H9 (cell line): ENCODE measurements at regions not wholly inside any gene's neighbourhood (a gene's known extent, or its start where the extent isn't known, plus 50 kb on each side); places are given as distances from the start of the nearest gene placed in this dataset.

Source experiments
- DNase-seq: peaks from one replicate; pipeline ENCODE4 v3.0.0-alpha.2; 2017
- H2AFZ ChIP-seq: one replicate; pipeline ENCODE4 v1.6.1; 2013; ENCODE audit warnings: mild to moderate bottlenecking, low read length, control low read depth, moderate library complexity
- H2AK5ac ChIP-seq: 2 replicates; pipeline ENCODE4 v1.6.1; 2013; ENCODE audit warnings: low read length, control low read depth, mixed read lengths; ENCODE audit not compliant: insufficient read length
- H2BK120ac ChIP-seq: one replicate; pipeline ENCODE4 v1.6.1; 2013; ENCODE audit warnings: low read depth, mild to moderate bottlenecking, low read length, control low read depth, inconsistent platforms; ENCODE audit not compliant: poor library complexity, severe bottlenecking
- H2BK12ac ChIP-seq: 2 replicates; pipeline ENCODE4 v1.6.1; 2013; ENCODE audit warnings: low read length, control low read depth, mixed read lengths, low read depth; ENCODE audit not compliant: insufficient read length
- H2BK15ac ChIP-seq: 2 replicates; pipeline ENCODE4 v1.6.1; 2013; ENCODE audit warnings: low read depth, low read length, control low read depth
- H2BK20ac ChIP-seq: one replicate; pipeline ENCODE4 v1.6.1; 2013; ENCODE audit warnings: low read depth, mild to moderate bottlenecking, low read length, control low read depth, inconsistent platforms; ENCODE audit not compliant: poor library complexity, severe bottlenecking
- H2BK5ac ChIP-seq: 2 replicates; pipeline ENCODE4 v1.6.1; 2013; ENCODE audit warnings: low read length, control low read depth, mixed read lengths; ENCODE audit not compliant: insufficient read length
- H3K14ac ChIP-seq: 2 replicates; pipeline ENCODE4 v1.6.1; 2013; ENCODE audit warnings: low read length, control low read depth; ENCODE audit not compliant: insufficient read depth
- H3K18ac ChIP-seq: 2 replicates; pipeline ENCODE4 v1.6.1; 2013; ENCODE audit warnings: low read depth, mild to moderate bottlenecking, mixed read lengths, low read length, control low read depth; ENCODE audit not compliant: insufficient read length
- H3K23ac ChIP-seq: 2 replicates; pipeline ENCODE4 v1.6.1; 2013; ENCODE audit warnings: low read length, control low read depth, mixed read lengths, low read depth; ENCODE audit not compliant: insufficient read length
- H3K23me2 ChIP-seq: 2 replicates; pipeline ENCODE4 v1.6.1; 2013; ENCODE audit warnings: low read depth, mild to moderate bottlenecking, mixed read lengths, low read length, control low read depth; ENCODE audit not compliant: insufficient read length, poor library complexity, severe bottlenecking
- H3K27ac ChIP-seq: 2 replicates; pipeline ENCODE4 v1.5.1; 2013; ENCODE audit warnings: low read length, control low read depth, mixed read lengths, low read depth; ENCODE audit not compliant: insufficient read length
- H3K27me3 ChIP-seq: 2 replicates; pipeline ENCODE4 v1.6.1; 2013; ENCODE audit warnings: low read length, control low read depth, inconsistent platforms; ENCODE audit not compliant: insufficient read depth
- H3K4ac ChIP-seq: 2 replicates; pipeline ENCODE4 v1.6.1; 2013; ENCODE audit warnings: low read depth, mild to moderate bottlenecking, control low read depth, inconsistent platforms, low read length, moderate library complexity
- H3K4me1 ChIP-seq: 2 replicates; pipeline ENCODE4 v1.6.1; 2013; ENCODE audit warnings: low read length, control low read depth, inconsistent platforms; ENCODE audit not compliant: insufficient read depth
- H3K4me2 ChIP-seq: 2 replicates; pipeline ENCODE4 v1.6.1; 2013; ENCODE audit warnings: low read length, control low read depth, mixed read lengths; ENCODE audit not compliant: insufficient read length, insufficient read depth
- H3K56ac ChIP-seq: 2 replicates; pipeline ENCODE4 v1.6.1; 2013; ENCODE audit warnings: low read depth, mild to moderate bottlenecking, mixed read lengths, low read length, control low read depth; ENCODE audit not compliant: insufficient read length
- H3K79me1 ChIP-seq: 2 replicates; pipeline ENCODE4 v1.6.1; 2013; ENCODE audit warnings: low read depth, mild to moderate bottlenecking, moderate library complexity, low read length, control low read depth, inconsistent platforms; ENCODE audit not compliant: insufficient read depth, poor library complexity, severe bottlenecking
- H3K79me2 ChIP-seq: 2 replicates; pipeline ENCODE4 v1.6.1; 2013; ENCODE audit warnings: low read length, control low read depth, inconsistent platforms; ENCODE audit not compliant: insufficient read depth
- H3K9ac ChIP-seq: 2 replicates; pipeline ENCODE4 v1.6.1; 2013; ENCODE audit warnings: low read length, control low read depth, mixed read lengths; ENCODE audit not compliant: insufficient read length; ENCODE audit errors: extremely low read depth
- H3K9me3 ChIP-seq: one replicate; pipeline ENCODE4 v1.6.1; 2013; ENCODE audit warnings: low read depth, low read length, inconsistent platforms; ENCODE audit not compliant: control insufficient read depth
- H3T11ph ChIP-seq: one replicate; pipeline ENCODE4 v1.6.1; 2013; ENCODE audit warnings: mild to moderate bottlenecking, low read length, control low read depth, inconsistent platforms
- H4K20me1 ChIP-seq: one replicate; pipeline ENCODE4 v1.6.1; 2013; ENCODE audit not compliant: control insufficient read depth, insufficient read length, insufficient read depth
- H4K5ac ChIP-seq: 2 replicates; pipeline ENCODE4 v1.6.1; 2013; ENCODE audit warnings: low read depth, mild to moderate bottlenecking, mixed read lengths, low read length, control low read depth; ENCODE audit not compliant: insufficient read length
- H4K8ac ChIP-seq: replicated peaks from 2 replicates; pipeline ENCODE4 v1.6.1; 2013; ENCODE audit warnings: low read length, control low read depth, mixed read lengths, low read depth; ENCODE audit not compliant: insufficient read length
- H4K91ac ChIP-seq: 2 replicates; pipeline ENCODE4 v1.6.1; 2013; ENCODE audit warnings: low read depth, mild to moderate bottlenecking, moderate library complexity, mixed read lengths, low read length, control low read depth; ENCODE audit not compliant: insufficient read length
- H3K27ac Mint-ChIP-seq, 3 experiments: 2 replicates in 2 of 3; 3 replicates in 1 of 3; pipeline ENCODE4 v1.8.0; 2020 to 2021; ENCODE audit warnings: mixed read lengths in 3 of 3, mild to moderate bottlenecking in 1 of 3, moderate library complexity in 1 of 3
- H3K27me3 Mint-ChIP-seq: 2 replicates; pipeline ENCODE4 v1.8.0; 2021; ENCODE audit warnings: low read depth, mild to moderate bottlenecking, moderate library complexity, mixed read lengths
- H3K36me3 Mint-ChIP-seq, 3 experiments: 2 replicates in 2 of 3; 3 replicates in 1 of 3; pipeline ENCODE4 v1.8.0; 2020 to 2021; ENCODE audit warnings: low read depth in 3 of 3, mixed read lengths in 3 of 3; ENCODE audit not compliant: insufficient read depth in 1 of 3
- H3K4me1 Mint-ChIP-seq, 2 experiments: 2 replicates each; pipeline ENCODE4 v1.8.0; 2020; ENCODE audit warnings: mixed read lengths in 2 of 2
- H3K4me3 Mint-ChIP-seq, 2 experiments: 2 replicates in 1 of 2; 3 replicates in 1 of 2; pipeline ENCODE4 v1.8.0; 2020 to 2021; ENCODE audit warnings: mild to moderate bottlenecking in 2 of 2, mixed read lengths in 2 of 2, moderate library complexity in 1 of 2
- H3K9me3 Mint-ChIP-seq, 2 experiments: 2 replicates in 1 of 2; 3 replicates in 1 of 2; pipeline ENCODE4 v1.8.0; 2020; ENCODE audit warnings: mild to moderate bottlenecking in 2 of 2, mixed read lengths in 2 of 2, moderate library complexity in 1 of 2
- WGBS: extraction: QIAGEN DNeasy Blood & Tissue Kit; methylation state at CpG from one replicate; pipeline ENCODE4 v1.1.7; 2013; ENCODE audit warnings: missing lambda C conversion rate, low lambda C conversion rate, mixed read lengths; ENCODE audit not compliant: insufficient read length; ENCODE audit errors: extremely low coverage; 5-methylcytosine and 5-hydroxymethylcytosine counted together
- TF ChIP-seq, protein P1 (sequence below): fragments of 200-600 bp; sonication (generic); conservative IDR thresholded peaks from 3 replicates; pipeline ENCODE4 v1.8.0; 2021; ENCODE audit warnings: antibody characterized with exemption, mild to moderate bottlenecking

DNA sequence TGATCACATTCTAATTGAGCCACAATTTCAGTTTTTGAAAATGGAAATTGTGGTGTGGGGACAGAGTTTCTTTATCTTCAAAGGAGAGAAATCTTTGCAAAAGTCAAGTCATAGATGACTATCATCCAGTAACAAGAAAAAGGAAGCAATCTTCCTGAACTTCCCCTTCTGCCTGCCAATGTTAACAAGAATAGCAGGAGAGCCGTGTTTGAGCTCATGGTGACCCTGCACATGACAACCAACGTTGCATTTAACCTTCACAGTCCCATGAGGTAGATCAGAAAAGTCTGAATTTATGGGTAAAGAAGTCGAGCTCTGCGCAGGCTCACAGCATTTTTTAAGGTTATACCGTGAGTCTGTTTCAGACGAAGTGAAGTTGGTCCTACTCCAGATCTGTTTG, 454.9 kb downstream of the LPIN1 start:
- no peak overlapping the region for H3K27ac ChIP-seq
- Mint-ChIP-seq H3K36me3 (peaks cover 0 to 6% (median 0%) of the 10 kb centered on the region in 3 experiments; a peak in 4 of 7 replicates), H3K27me3 (no peaks in the 10 kb centered on the region; the same call in 1 of the 2 replicates), H3K4me1 (peaks cover 11 to 14% of the 10 kb centered on the region in 2 experiments), H3K27ac (no peak overlapping the region), H3K4me3 (no peak overlapping the region), H3K9me3 (peaks cover 5 to 6% of the 10 kb centered on the region in 2 experiments; a peak in 3 of 5 replicates)
- H3K79me2 ChIP-seq: no peaks in the 10 kb centered on the region
- H3K18ac ChIP-seq: no peak overlapping the region
- no peak overlapping the region for H3K9ac ChIP-seq
- no peak overlapping the region for H3K14ac ChIP-seq
- no CpG with 5 or more reads among the region's 6 CpGs for WGBS
- H3K4me2 ChIP-seq: no peak overlapping the region
- no peak for DNase-seq
- no peak overlapping the region for H2BK15ac ChIP-seq
- H4K20me1 ChIP-seq: no peaks in the 10 kb centered on the region
- no peak overlapping the region for H4K8ac ChIP-seq
- H3T11ph ChIP-seq: no peak overlapping the region
- H2BK5ac ChIP-seq: no peak overlapping the region
- H4K91ac ChIP-seq: no peak overlapping the region
- H2BK20ac ChIP-seq: no peak overlapping the region
- H2BK12ac ChIP-seq: no peak overlapping the region
- H2AFZ ChIP-seq: no peak overlapping the region
- H3K79me1 ChIP-seq: no peaks in the 10 kb centered on the region
- H3K4ac ChIP-seq: no peak overlapping the region
- H2AK5ac ChIP-seq: no peak overlapping the region
- H3K23me2 ChIP-seq: no peaks in the 10 kb centered on the region
- no peak overlapping the region for H3K56ac ChIP-seq
- no peak overlapping the region for H4K5ac ChIP-seq
- H3K4me1 ChIP-seq: no peaks in the 10 kb centered on the region; the same call in 1 of the 2 replicates
- H3K27me3 ChIP-seq: no peaks in the 10 kb centered on the region
- TF ChIP-seq, protein P1, sequence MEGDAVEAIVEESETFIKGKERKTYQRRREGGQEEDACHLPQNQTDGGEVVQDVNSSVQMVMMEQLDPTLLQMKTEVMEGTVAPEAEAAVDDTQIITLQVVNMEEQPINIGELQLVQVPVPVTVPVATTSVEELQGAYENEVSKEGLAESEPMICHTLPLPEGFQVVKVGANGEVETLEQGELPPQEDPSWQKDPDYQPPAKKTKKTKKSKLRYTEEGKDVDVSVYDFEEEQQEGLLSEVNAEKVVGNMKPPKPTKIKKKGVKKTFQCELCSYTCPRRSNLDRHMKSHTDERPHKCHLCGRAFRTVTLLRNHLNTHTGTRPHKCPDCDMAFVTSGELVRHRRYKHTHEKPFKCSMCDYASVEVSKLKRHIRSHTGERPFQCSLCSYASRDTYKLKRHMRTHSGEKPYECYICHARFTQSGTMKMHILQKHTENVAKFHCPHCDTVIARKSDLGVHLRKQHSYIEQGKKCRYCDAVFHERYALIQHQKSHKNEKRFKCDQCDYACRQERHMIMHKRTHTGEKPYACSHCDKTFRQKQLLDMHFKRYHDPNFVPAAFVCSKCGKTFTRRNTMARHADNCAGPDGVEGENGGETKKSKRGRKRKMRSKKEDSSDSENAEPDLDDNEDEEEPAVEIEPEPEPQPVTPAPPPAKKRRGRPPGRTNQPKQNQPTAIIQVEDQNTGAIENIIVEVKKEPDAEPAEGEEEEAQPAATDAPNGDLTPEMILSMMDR: no peak
- H3K9me3 ChIP-seq: peaks cover 5% of the 10 kb centered on the region
- no peak overlapping the region for H3K23ac ChIP-seq
- no peak overlapping the region for H2BK120ac ChIP-seq
